ENCODE measurements at regions not wholly inside any gene's neighbourhood (a gene's known extent, or its start where the extent isn't known, plus 50 kb on each side); places are given as distances from the start of the nearest gene placed in this dataset.
"Not testable (repeated sequence)": the region's sequence is repeated elsewhere in the genome, so short reads cannot be mapped to it uniquely, and the experiment has no call there.

DNA sequence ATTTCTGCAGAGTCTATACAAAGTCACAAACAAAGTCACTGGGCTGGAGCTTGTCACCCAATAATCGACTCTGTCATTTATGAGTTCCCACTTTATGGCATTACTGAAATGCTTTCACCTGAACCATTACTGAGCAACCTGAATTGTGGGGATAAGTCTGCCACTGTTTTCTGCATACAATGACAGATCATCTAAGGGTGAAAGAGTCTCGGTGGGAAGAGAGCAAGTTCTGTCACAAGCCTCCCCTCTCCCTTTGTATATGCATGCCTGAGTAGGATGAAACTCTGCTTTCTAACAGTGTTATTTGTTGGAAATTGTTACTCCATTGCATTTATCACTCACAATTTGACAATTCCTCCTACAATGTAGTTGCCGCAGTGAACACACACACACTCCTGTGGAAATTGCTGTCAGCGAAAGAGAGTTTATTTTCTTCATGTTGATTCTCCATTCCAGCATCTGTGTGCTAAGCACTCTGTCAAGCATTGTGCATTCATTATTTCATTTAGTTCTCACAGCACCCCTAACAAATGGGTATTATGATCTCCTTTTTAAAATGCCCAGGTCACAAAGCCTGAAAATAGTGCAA lies 1732.4 kb upstream of the CDH6 start:
- H3K4me3 ChIP-seq (replicated peaks; ENCODE audit: low read depth, low read length): no peak overlapping the region
- no peak for DNase-seq (ENCODE audit: low read depth)
- TF ChIP-seq, protein P1, sequence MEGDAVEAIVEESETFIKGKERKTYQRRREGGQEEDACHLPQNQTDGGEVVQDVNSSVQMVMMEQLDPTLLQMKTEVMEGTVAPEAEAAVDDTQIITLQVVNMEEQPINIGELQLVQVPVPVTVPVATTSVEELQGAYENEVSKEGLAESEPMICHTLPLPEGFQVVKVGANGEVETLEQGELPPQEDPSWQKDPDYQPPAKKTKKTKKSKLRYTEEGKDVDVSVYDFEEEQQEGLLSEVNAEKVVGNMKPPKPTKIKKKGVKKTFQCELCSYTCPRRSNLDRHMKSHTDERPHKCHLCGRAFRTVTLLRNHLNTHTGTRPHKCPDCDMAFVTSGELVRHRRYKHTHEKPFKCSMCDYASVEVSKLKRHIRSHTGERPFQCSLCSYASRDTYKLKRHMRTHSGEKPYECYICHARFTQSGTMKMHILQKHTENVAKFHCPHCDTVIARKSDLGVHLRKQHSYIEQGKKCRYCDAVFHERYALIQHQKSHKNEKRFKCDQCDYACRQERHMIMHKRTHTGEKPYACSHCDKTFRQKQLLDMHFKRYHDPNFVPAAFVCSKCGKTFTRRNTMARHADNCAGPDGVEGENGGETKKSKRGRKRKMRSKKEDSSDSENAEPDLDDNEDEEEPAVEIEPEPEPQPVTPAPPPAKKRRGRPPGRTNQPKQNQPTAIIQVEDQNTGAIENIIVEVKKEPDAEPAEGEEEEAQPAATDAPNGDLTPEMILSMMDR (IDR thresholded peaks at IDR 0.05; ENCODE audit: low read length, missing control alignments): no peak

DNA sequence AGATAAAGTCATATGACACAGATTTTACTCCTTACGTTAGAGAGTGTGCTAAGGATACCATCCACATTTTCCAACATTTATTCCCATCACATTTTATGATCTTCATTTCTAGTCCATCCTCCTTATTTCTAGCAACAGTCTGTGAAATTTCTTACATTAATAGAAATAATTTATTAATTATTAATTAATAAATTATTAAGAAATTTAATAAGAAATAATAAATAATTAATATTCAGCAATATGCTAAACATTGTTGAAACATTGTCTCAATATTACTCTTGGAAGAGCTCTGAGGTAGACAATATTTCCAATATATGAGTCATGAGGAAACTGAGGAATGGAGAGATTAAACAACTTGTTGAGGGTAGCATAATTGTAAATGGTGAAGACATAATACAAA lies 1742.5 kb upstream of the CDH6 start:
- DNase-seq (ENCODE audit: low read depth); H3K4me3 ChIP-seq (replicated peaks; ENCODE audit: low read depth, low read length): not testable (repeated sequence)

DNA sequence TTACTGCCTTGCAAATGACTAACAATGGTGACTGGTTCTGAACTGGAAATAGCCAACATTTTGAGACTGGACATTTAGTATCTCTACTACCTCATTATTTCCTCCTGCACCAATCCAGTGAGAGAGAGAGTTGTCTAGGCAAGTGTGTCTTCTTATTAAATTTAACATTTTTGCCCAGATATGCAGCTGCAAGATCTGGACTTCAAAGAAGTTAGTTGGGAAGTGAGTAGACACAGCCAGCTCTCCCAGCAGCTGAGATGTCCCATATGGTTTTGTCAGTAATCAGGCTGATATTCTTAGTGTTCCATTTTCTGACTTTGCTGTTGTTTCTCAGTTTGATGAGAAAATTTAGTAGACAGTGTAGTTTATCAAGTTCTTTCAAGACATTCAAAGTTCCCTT lies 1778.8 kb upstream of the CDH6 start:
- no peak overlapping the region for H3K4me3 ChIP-seq (replicated peaks; ENCODE audit: low read depth, low read length)
- DNase-seq (ENCODE audit: low read depth): no peak
- TF ChIP-seq, protein P1 (IDR thresholded peaks at IDR 0.05; ENCODE audit: low read length, missing control alignments): no peak

DNA sequence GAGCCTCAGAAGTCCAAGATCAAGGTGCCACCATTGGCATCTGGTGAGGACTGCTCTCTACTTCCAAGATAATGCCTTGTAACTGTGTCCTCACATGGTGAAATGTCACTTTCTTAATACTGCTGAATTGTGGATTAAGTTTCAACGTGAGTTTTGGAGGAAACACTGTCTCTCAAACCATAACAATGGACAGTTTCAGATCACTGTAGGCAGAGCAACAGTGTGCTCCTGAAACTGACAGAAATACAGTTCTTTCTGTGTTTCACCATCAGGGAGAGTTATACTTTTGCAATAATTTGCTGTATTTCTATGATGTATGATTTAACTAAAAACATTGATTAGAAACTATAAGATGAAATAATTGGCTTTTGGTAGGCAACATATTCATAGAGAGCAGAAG lies 1780.5 kb upstream of the CDH6 start:
- no peak overlapping the region for H3K4me3 ChIP-seq (replicated peaks; ENCODE audit: low read depth, low read length)
- TF ChIP-seq, protein P1 (IDR thresholded peaks at IDR 0.05; ENCODE audit: low read length, missing control alignments): no peak
- DNase-seq (ENCODE audit: low read depth): no peak

DNA sequence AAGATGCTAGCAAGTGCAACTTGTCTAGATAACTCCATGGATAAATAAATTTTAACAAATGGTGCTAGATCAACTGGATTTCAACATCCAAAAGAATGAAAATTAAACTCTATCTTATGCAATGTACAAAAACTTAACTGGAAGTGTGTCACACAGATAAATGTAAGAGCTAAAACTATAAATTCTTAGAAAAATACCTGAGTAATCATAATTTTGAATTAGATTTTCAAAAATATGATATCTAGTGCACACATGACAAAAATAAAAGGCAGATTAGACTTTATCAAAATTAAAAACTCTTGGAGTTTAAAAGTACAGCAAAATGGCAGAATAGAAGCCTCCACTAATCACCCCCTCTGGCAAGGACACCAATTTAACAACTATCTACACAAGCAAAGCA lies 1791.2 kb upstream of the CDH6 start:
- TF ChIP-seq, protein P1 (IDR thresholded peaks at IDR 0.05; ENCODE audit: low read length, missing control alignments): no peak
- DNase-seq (ENCODE audit: low read depth): no peak
- no peak overlapping the region for H3K4me3 ChIP-seq (replicated peaks; ENCODE audit: low read depth, low read length)

DNA sequence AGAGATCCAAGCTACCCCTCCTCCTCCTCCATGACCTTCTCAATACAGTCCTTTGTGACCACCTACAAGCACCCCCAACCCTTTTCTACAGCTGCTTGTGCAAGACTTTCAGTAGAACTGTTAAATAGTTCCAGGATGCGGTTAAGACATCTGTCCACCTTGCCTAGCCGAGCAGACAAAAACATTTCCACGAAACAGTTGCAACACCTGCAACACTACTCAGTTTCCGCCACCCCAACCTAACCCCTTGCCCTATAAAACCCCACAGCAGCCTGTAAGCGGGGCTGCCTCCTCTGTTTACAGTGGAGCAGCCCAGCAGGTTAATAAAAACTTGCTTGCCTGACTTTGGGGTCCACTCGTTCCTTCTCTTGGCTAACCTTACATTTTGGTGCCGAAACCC lies 1803.5 kb upstream of the CDH6 start:
- TF ChIP-seq, protein P1 (IDR thresholded peaks at IDR 0.05; ENCODE audit: low read length, missing control alignments): no peak
- no peak overlapping the region for H3K4me3 ChIP-seq (replicated peaks; ENCODE audit: low read depth, low read length)
- no peak for DNase-seq (ENCODE audit: low read depth)

DNA sequence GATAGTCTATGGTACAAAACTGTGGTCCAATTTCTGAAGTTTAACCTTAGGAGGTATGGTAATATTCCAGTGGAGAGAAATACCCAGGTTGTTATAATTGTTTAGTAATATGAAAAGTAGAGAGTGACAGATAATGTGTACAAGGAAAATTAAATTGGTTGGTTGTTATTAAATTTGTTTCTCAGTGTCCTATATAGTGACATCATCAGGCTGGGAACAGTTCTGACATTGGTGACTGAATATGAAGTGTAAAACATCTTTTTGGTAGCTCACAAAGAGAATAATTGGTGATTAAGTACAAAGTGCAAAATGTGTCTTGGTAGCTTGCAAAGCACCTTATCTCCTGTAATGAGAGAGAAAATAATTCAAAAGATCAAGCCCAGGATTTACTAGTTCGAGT lies 1806.1 kb upstream of the CDH6 start:
- TF ChIP-seq, protein P1 (IDR thresholded peaks at IDR 0.05; ENCODE audit: low read length, missing control alignments): no peak
- DNase-seq (ENCODE audit: low read depth): no peak
- no peak overlapping the region for H3K4me3 ChIP-seq (replicated peaks; ENCODE audit: low read depth, low read length)

All from fibroblast of pulmonary artery (primary cell).